HepG2 (cell line): ENCODE measurements at regions not wholly inside any gene's neighbourhood (a gene's known extent, or its start where the extent isn't known, plus 50 kb on each side); places are given as distances from the start of the nearest gene placed in this dataset.

ENCODE experiments used
- ATAC-seq: fragments of 200-7000 bp; cut with Tn5 transposase; 3 replicates; pipeline ENCODE4 v1.9.1; 2020; ENCODE audit warnings: mild to moderate bottlenecking, moderate library complexity
- BruUV-seq: library from RNA; stranded (reverse); fragments of 400-500 nt; replicated peaks from 2 replicates; lab custom pipeline; 2021; lab: Mats Ljungman, UMichigan
- CTCF ChIA-PET: fragments of 300-600 bp; formaldehyde crosslinking; extraction: SDS; loops from one replicate; lab custom pipeline; 2021; ENCODE audit warnings: low total read pairs, inconsistent platforms, low intra/inter-chr PET ratio; lab: Yijun Ruan, JAX
- POLR2A ChIA-PET: fragments of 350-600 bp; sonication (Branson Sonifier 250); formaldehyde crosslinking; loops from one replicate; lab custom pipeline; 2020; ENCODE audit warnings: antibody characterized with exemption, inconsistent platforms; lab: Yijun Ruan, JAX
- DNase-seq: peaks from one replicate; pipeline ENCODE4 v3.0.0-alpha.2; 2015; ENCODE audit warnings: low spot score
- FAIRE-seq: peaks from 3 replicates; lab custom pipeline; 2011; peaks lifted over from hg19 to GRCh38; lab: Jason Lieb, UNC
- H2AFZ ChIP-seq: one replicate; pipeline ENCODE4 v1.6.1; 2011; ENCODE audit warnings: low read length, inconsistent platforms
- H3K27ac ChIP-seq: fragments of 300-600 bp; 3 replicates; pipeline ENCODE4 v1.8.0; 2011; ENCODE audit warnings: mixed run types, mild to moderate bottlenecking, mixed read lengths, low read length, inconsistent platforms; ENCODE audit not compliant: insufficient read depth; ENCODE audit errors: extremely low read length
- H3K27me3 ChIP-seq, 2 experiments: fragments of 200-600 bp in 1 of 2; 2 replicates in 1 of 2; 3 replicates in 1 of 2; pipeline versions ENCODE4 v1.6.0 to v1.8.0; 2011; ENCODE audit warnings: low read length in 2 of 2, mild to moderate bottlenecking in 2 of 2, moderate library complexity in 2 of 2, inconsistent platforms in 1 of 2; ENCODE audit not compliant: insufficient read depth in 2 of 2, control insufficient read depth in 1 of 2
- H3K36me3 ChIP-seq, 2 experiments: fragments of 200-600 bp in 1 of 2; replicated peaks in 1 of 2; 2 replicates in 1 of 2; 3 replicates in 1 of 2; pipeline versions ENCODE4 v1.5.1 to v1.8.0; 2011; ENCODE audit warnings: low read length in 2 of 2, inconsistent platforms in 1 of 2; ENCODE audit not compliant: insufficient read depth in 2 of 2, control insufficient read depth in 1 of 2
- H3K4me1 ChIP-seq: 2 replicates; pipeline ENCODE4 v1.5.1; 2012; ENCODE audit warnings: low read length, inconsistent platforms; ENCODE audit not compliant: insufficient read depth
- H3K4me2 ChIP-seq: 2 replicates; pipeline ENCODE4 v1.6.0; 2011; ENCODE audit warnings: low read depth, low read length, inconsistent platforms
- H3K4me3 ChIP-seq, 3 experiments: fragments of 200-600 bp in 1 of 3; sonication (generic), shearing (Covaris generic) in 1 of 3; replicated peaks in 1 of 3; 2 replicates each; pipeline ENCODE4 v1.5.1; 2011 to 2016; ENCODE audit warnings: low read length in 3 of 3, inconsistent platforms in 2 of 3, low read depth in 2 of 3, mild to moderate bottlenecking in 2 of 3, control low read depth in 1 of 3, mixed read lengths in 1 of 3; ENCODE audit not compliant: insufficient read depth in 1 of 3
- H3K79me2 ChIP-seq: one replicate; pipeline ENCODE4 v1.6.1; 2011; ENCODE audit warnings: low read length, inconsistent platforms; ENCODE audit not compliant: insufficient read depth
- H3K9ac ChIP-seq: 2 replicates; pipeline ENCODE4 v1.6.0; 2011; ENCODE audit warnings: mild to moderate bottlenecking, low read depth, low read length, inconsistent platforms; ENCODE audit not compliant: insufficient read depth
- H3K9me3 ChIP-seq: 2 replicates; pipeline ENCODE4 v1.5.1; 2012; ENCODE audit warnings: mild to moderate bottlenecking, low read length
- H4K20me1 ChIP-seq: 2 replicates; pipeline ENCODE4 v1.6.0; 2011; ENCODE audit warnings: inconsistent platforms, mild to moderate bottlenecking, low read length, moderate library complexity; ENCODE audit not compliant: insufficient read depth
- ESRRA ChIP-seq: sonication (generic); formaldehyde crosslinking; IDR thresholded peaks from 2 replicates; pipeline ENCODE4 v1.5.1; 2020; ENCODE audit warnings: mild to moderate bottlenecking, low read depth, missing genetic modification reagents
- GMEB1 ChIP-seq: sonication (generic); formaldehyde crosslinking; IDR thresholded peaks from 2 replicates; pipeline ENCODE4 v1.5.1; 2020; ENCODE audit warnings: missing genetic modification reagents, mild to moderate bottlenecking, borderline replicate concordance
- THRA ChIP-seq: sonication (generic); formaldehyde crosslinking; IDR thresholded peaks from 2 replicates; pipeline ENCODE4 v1.4.0; 2020; ENCODE audit warnings: missing genetic modification reagents, borderline replicate concordance
- ZBTB14 ChIP-seq: sonication (generic); formaldehyde crosslinking; IDR thresholded peaks from 2 replicates; pipeline ENCODE4 v1.4.0; 2020; ENCODE audit warnings: missing genetic modification reagents
- WGBS: methylation state at CpG from one replicate; pipeline ENCODE4 v1.1.6; 2017; ENCODE audit warnings: low lambda C conversion rate; 5-methylcytosine and 5-hydroxymethylcytosine counted together
- in situ Hi-C: cut with HindIII; loops from 2 replicates; pipeline ENCODE4 v1.10.0; 2017; ENCODE audit warnings: low pct_unique_long_range_greater_than_20kb; ENCODE audit not compliant: extremely low pct_ligation_motif_present
- intact Hi-C: fragments of 100-400 bp; cut with micrococcal nuclease; formaldehyde crosslinking; loops from one replicate; pipeline ENCODE4 v1.10.0; 2022; ENCODE audit not compliant: unreplicated experiment

- no peak for TF ChIP-seq GMEB1 (CRISPR knock-in tag)
These were observed 69.3 kb upstream of the IGF1 start (continued) for GRCh38 chr12:102549691-102550090.

- Histone ChIP-seq H3K9ac (no peak overlapping the region), H3K4me1 (no peaks in the 10 kb centered on the region), H4K20me1 (no peaks in the 10 kb centered on the region), H3K79me2 (no peaks in the 10 kb centered on the region), H3K27ac (no peak overlapping the region), H3K36me3 (no peaks in the 10 kb centered on the region), H3K27me3 (no peaks in the 10 kb centered on the region), H3K4me2 (no peak overlapping the region), H3K4me3 (no peak overlapping the region), H2AFZ (no peak overlapping the region), H3K9me3 (no peaks in the 10 kb centered on the region)
- POLR2A ChIA-PET, result no interaction called here
- TF ChIP-seq THRA (CRISPR knock-in tag) (peak; percentile 81; the same call in 1 of the 2 replicates), ESRRA (CRISPR knock-in tag) (0 out of 2 replicates have a peak, but pooled peaks have one; percentile 29), ZBTB14 (CRISPR knock-in tag) (no peak)
- intact Hi-C loops, result no loop called here
- CTCF ChIA-PET, result no interaction called here
- ATAC-seq (no peak), FAIRE-seq (no peak), DNase-seq (no peak)
- in situ Hi-C loops, result no loop called here
- BruUV-seq, result no TSS peak
- WGBS, result 1% methylated on average over 3 of the region's 3 CpGs
These were observed 68.2 kb upstream of the IGF1 start for GRCh38 chr12:102548543-102548942.
